GM13977 (cell line): ENCODE measurements at regions not wholly inside any gene's neighbourhood (a gene's known extent, or its start where the extent isn't known, plus 50 kb on each side); places are given as distances from the start of the nearest gene placed in this dataset.

ENCODE experiments used
- DNase-seq: peaks from one replicate; pipeline ENCODE4 v3.0.0; 2012; ENCODE audit warnings: low spot score
- in situ Hi-C: fragments of 300-500 bp; cut with MboI; formaldehyde crosslinking; loops from one replicate; pipeline ENCODE4 v1.12.0; 2022; ENCODE audit warnings: low sequenced_read_pairs, low pct_unique_long_range_greater_than_20kb, mixed read lengths, inconsistent platforms; ENCODE audit not compliant: unreplicated experiment
- TF ChIP-seq, protein P1 (sequence below): IDR thresholded peaks from 2 replicates; pipeline ENCODE4 v1.5.1; 2012; ENCODE audit warnings: mild to moderate bottlenecking, control low read depth; ENCODE audit not compliant: insufficient read depth; ENCODE audit errors: extremely low read depth, missing control alignments

DNA sequence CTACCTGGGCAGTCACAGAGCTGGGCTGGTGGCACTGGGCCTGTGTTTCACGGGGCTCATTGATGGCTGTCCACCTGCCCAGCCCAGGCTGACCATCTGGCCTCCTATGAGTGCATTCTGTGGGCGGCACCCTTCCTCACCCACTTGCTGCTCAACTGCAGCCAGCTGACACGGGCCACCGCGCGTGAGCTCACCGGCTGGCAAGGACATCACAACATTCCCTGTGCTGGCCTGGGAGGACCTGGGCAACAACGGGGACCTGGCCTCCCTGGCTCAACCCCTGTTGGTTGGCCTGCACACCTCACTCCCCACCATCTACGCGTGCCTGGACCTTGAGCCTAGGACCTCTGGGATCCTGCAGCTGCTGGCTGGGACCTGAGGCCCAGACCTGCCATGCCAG lies 98.2 kb upstream of the DTNA start:
- TF ChIP-seq, protein P1, sequence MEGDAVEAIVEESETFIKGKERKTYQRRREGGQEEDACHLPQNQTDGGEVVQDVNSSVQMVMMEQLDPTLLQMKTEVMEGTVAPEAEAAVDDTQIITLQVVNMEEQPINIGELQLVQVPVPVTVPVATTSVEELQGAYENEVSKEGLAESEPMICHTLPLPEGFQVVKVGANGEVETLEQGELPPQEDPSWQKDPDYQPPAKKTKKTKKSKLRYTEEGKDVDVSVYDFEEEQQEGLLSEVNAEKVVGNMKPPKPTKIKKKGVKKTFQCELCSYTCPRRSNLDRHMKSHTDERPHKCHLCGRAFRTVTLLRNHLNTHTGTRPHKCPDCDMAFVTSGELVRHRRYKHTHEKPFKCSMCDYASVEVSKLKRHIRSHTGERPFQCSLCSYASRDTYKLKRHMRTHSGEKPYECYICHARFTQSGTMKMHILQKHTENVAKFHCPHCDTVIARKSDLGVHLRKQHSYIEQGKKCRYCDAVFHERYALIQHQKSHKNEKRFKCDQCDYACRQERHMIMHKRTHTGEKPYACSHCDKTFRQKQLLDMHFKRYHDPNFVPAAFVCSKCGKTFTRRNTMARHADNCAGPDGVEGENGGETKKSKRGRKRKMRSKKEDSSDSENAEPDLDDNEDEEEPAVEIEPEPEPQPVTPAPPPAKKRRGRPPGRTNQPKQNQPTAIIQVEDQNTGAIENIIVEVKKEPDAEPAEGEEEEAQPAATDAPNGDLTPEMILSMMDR, result no peak
- in situ Hi-C loops, result no loop called here
- no peak for DNase-seq

DNA sequence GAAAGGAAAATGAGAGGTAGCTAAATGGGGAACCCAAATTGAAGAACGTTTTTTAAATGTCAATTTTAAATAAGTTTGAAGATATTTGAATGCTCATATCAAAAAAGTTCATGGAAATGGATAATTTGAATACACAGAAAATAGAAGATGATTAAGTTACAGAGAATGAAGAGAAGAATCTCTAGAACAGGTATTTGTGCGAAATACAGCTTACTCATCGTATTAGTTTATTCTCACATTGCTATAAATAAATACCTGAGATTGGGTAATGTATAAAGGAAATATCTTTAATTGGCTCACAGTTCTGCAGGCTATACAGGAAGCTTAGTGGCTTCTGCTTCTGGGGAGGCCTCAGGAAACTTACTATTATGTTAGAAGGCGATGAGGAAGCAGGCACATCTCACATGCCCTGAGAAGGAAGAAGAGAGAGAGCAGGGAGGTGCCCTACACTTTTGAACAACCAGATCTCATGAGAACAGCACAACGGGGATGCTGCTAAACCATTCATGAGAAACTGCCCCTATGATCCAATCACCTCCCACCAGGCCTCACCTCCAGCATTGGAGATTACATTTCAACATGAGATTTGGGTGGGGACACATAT lies 89.7 kb upstream of the DTNA start:
- TF ChIP-seq, protein P1, result no peak

DNA sequence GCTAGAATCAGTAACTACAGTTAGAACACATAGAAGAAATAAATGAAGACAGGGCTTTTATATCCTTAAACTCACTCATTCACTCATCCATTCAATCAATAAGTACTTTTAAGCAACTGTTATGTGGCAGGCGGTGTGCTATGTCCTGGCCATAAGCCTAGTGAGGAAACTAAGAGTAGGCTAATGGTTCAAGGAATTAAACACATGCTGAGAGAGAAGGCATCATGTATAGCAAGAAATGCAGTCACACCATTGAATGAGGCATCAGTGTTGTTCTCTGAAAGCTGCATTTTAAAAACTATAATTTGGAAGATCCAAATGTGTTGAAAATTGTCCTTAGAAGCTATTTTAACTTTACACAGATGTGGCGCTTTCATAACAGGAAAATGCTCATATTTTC lies 86.5 kb upstream of the DTNA start:
- TF ChIP-seq, protein P1, result no peak
- no peak for DNase-seq
- in situ Hi-C loops, result no loop called here

More for the DNA sequence above, 89.7 kb upstream of the DTNA start:
- in situ Hi-C loops, result no loop called here
- DNase-seq, result no peak

DNA sequence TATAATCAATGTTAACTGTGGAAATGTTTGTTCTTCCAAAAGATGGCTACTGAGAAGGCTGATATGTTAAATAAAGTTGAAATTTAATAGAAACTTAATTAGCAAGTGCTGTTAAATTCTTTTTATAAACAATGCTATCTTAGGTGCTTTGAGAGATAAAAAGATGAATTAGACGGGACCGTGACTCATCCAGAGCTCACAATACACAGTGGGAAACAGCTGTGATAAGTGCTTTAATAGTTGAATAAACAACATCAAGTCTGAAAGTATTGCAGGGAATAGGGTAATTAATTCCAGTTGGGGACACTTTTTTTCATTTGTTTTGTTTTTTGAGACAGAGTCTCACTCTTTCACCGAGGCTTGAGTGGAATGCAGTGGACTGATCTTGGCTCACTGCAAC lies 85.5 kb upstream of the DTNA start:
- in situ Hi-C loops, result no loop called here
- no peak for DNase-seq

DNA sequence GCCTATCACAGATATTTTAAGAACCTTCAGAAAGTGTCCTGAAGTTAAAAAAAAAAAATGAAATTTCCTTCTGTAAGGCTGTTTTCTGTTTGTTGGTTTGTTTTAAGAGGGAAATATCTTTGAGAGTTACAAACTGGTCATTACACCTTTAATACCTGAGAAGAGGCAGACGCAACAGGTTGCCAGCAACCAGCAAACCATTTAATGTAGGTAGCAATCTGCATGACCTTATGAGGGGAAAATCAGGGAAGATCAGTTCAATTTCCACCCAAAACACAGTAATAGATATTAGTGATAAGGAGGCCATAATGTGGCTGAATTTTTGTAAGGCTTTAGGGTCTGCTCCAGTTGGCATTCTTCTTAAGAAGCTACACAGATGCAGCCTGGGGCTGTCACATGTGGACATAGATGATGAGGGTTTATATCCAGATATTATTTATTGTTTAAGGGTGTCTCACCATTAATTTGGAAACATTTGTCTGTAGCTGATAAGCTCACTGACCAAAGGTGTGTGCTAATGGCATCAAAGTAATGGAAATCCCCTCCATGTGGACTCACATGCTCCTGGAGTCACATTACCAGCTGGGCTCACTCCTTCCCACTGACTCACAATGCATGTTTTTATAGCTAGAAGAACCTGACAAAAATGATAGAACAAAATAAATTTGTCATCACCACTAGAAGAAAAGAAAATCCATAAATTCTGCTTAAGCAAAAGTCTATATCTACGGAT lies 83.5 kb upstream of the DTNA start:
- in situ Hi-C loops, result no loop called here
- no peak for DNase-seq
- TF ChIP-seq, protein P1, result no peak

More for the DNA sequence above, 85.5 kb upstream of the DTNA start:
- TF ChIP-seq, protein P1, result no peak

DNA sequence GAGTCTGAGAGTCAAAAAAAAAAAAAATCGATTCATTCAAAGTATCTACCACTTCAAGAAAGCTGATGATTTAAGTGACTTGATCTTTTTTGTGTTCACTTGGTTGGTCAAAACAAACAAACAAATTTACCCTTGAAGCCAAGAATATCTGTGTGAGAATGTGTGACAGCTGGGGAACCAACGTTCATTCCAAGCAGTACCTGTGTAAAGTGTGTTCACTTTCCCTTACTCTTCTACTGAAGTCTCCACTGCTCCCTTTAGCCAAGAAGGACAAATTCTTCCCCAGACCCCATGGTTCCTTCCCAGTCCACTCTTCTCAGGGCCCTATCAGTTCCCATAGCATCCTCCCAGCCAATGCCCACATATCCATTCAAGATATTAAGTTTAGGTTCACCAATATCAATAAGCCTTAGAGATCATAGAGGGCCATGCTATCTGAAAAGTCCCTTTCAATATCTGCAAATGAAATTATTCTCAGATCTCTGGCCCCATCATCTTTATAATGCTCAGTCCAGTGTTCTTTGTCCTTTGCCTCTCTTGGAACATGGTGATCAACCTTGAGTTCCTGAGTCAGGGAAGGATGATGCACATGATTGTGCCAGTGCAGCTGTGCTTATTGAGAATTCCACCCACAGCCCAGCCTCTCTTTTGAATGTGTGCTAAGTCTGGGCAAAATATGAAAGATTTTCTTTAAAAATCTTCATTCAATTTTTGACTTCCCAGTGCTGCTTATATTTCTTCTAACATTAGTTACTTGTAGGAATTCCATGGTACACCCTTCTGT lies 82.8 kb upstream of the DTNA start:
- in situ Hi-C loops, result no loop called here
- DNase-seq, result no peak
- TF ChIP-seq, protein P1, result no peak
